ENCODE measurements at regions not wholly inside any gene's neighbourhood (a gene's known extent, or its start where the extent isn't known, plus 50 kb on each side); places are given as distances from the start of the nearest gene placed in this dataset.

DNA sequence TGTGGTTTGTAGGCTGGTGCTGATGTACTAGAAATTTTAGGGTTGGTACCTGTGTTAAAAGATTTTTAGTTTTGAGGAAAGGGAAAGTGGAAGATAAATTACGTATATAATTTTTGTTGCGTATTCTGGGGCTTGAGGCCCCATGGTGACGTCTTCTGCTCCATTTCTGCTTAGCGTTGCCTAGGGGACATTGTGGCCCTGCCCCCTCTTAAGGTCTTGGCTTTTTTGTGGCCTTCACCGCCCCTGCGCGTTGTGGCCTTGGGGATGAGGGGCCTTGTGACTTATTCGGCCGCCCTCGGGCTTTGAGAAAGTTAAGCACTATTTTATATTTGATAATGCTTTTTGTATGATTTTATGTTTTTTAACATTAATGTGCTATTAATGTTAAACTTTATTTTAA is 182.0 kb downstream of the KLF13 start:
- TF ChIP-seq, protein P1, sequence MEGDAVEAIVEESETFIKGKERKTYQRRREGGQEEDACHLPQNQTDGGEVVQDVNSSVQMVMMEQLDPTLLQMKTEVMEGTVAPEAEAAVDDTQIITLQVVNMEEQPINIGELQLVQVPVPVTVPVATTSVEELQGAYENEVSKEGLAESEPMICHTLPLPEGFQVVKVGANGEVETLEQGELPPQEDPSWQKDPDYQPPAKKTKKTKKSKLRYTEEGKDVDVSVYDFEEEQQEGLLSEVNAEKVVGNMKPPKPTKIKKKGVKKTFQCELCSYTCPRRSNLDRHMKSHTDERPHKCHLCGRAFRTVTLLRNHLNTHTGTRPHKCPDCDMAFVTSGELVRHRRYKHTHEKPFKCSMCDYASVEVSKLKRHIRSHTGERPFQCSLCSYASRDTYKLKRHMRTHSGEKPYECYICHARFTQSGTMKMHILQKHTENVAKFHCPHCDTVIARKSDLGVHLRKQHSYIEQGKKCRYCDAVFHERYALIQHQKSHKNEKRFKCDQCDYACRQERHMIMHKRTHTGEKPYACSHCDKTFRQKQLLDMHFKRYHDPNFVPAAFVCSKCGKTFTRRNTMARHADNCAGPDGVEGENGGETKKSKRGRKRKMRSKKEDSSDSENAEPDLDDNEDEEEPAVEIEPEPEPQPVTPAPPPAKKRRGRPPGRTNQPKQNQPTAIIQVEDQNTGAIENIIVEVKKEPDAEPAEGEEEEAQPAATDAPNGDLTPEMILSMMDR (IDR thresholded peaks at IDR 0.05; ENCODE audit: low read depth, low read length) = no peak
- H3K4me3 ChIP-seq (ENCODE audit: low read depth, low read length) = no peak overlapping the region

DNA sequence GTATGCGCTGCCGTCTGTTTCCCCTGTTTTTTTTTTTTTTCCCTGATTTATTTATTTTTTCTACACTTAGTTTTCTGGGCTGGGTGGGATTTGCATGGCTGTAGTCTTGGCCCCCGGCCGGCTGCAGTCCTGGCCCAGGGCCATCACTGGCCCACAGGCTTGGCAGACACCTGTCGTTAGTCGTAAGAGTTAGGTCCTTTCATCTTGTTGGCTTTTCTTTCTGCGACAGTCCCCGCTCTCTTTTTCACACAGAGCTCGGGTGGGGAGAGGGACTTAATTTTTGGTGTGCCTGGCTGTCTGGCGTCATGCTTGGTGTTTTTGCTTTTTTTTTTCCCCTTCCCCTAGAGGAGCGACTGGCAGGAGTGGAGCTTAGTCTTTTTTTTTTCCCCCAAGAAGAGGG is 183.4 kb downstream of the KLF13 start:
- H3K4me3 ChIP-seq (ENCODE audit: low read depth, low read length) = no peak overlapping the region
- TF ChIP-seq, protein P1 (IDR thresholded peaks at IDR 0.05; ENCODE audit: low read depth, low read length) = no peak

DNA sequence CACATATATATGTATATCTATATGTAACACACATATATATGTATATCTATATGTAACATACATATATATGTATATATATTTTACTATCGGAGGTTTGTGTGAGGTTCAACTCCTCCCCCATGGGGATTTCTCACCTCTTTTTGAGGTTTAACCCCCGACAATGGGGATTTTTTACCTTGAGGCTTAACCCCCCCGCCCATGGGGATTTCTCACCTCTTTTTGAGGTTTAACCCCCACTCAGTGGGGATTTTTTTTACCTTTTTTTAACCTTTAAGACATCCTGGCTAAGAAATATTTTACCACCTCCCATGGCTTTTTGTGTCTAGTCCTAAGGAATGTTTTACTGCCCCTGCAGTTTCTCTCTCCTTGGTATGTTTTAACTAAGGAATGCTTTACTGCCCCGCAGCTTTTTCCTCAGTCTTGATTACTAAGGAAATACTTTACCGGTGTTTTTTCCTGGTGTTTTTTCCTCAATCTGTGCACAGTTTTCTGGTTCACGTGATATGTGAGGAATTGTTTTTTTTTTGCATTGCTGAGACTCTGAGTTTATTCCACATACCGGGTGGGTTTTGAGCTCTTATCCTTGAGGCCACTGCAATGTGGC is 185.2 kb downstream of the KLF13 start:
- H3K4me3 ChIP-seq (ENCODE audit: low read depth, low read length) = no peak overlapping the region
- TF ChIP-seq, protein P1 (IDR thresholded peaks at IDR 0.05; ENCODE audit: low read depth, low read length) = no peak

DNA sequence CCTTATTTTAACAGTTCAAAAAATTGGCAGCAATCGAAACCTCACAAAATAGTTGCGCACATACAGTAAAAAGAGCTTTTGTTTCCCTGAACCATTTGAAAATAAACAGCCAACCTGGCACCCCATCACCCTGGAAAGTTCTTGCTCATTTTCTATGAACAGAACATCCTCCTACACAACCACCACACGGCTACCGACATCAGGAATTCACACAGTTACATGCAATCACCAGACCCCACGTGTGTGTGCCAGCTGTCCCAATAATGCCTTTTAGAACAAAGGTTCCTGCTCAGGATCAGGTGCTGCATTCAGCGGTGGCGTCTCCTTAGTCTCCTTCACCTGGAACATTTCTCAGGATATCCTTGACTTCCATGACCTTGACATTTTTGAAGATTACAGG is 186.5 kb downstream of the KLF13 start:
- TF ChIP-seq, protein P1 (IDR thresholded peaks at IDR 0.05; ENCODE audit: low read depth, low read length) = no peak
- H3K4me3 ChIP-seq (ENCODE audit: low read depth, low read length) = no peak overlapping the region

DNA sequence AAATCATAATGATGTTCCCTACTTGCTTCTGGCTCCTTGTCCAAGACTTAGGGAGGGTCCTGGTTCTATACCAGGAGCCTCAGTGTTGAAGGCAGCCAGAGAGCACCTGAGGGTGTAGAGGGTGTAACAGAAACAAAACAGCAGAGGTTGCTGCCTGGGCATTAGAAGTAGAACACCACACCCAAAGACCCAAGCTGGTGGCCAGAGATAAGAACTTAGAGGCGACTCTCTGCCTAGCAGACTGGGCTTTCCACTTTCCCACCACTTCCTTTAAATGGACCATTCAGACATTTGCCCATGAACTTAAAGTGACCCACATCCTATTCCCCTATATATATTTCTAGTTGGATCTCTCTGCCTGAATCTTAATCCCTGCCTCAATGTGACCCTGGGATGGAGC is 189.8 kb downstream of the KLF13 start:
- TF ChIP-seq, protein P1 (IDR thresholded peaks at IDR 0.05; ENCODE audit: low read depth, low read length) = no peak
- no peak overlapping the region for H3K4me3 ChIP-seq (ENCODE audit: low read depth, low read length)

DNA sequence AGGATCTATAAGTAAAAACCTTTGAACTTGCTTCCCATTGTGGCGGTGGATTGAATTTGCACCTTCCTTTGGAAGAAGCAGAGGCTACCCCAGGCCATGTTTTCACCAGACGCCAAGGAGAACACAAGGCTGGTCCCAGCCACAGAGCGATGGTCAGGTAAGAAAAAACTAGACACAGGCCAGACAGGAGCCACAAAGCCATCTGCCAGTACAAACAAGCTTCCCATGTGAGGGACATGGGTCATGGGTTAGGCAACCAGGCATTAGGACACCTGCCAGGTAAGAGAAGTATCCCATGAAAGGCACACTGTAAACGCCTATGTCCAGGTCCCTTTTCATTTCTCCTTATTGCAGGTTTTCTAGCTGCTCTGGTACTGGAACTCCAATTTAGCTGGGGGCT is 190.2 kb downstream of the KLF13 start:
- TF ChIP-seq, protein P1 (IDR thresholded peaks at IDR 0.05; ENCODE audit: low read depth, low read length) = no peak
- no peak overlapping the region for H3K4me3 ChIP-seq (ENCODE audit: low read depth, low read length)

DNA sequence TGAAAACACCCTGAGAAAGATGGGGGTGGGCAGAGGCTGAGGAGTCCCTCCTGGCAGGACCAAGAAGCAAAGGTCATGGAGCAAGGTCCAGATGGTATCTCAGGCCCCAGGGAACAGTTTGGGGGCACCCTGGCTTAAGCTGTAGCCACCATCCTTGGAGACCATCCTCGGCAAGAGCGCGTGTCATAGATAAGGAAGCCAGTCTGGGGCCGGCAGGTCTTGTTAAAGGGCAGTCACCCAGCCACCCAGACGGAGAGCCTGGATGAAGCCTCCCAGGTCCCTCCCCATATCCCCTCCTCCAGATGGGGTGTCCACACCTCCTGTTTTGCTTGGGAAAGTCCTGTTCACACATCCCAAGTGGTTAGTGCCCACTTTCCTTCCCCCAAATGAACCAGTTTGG is 191.1 kb downstream of the KLF13 start:
- no peak overlapping the region for H3K4me3 ChIP-seq (ENCODE audit: low read depth, low read length)
- TF ChIP-seq, protein P1 (IDR thresholded peaks at IDR 0.05; ENCODE audit: low read depth, low read length) = no peak
